IPS DF 19.7 (cell line): ENCODE measurements at regions not wholly inside any gene's neighbourhood (a gene's known extent, or its start where the extent isn't known, plus 50 kb on each side); places are given as distances from the start of the nearest gene placed in this dataset.

Experiments used
- DNase-seq: peaks from one replicate; pipeline ENCODE4 v3.0.0-alpha.2; 2013; ENCODE audit warnings: low read depth, low spot score

DNA sequence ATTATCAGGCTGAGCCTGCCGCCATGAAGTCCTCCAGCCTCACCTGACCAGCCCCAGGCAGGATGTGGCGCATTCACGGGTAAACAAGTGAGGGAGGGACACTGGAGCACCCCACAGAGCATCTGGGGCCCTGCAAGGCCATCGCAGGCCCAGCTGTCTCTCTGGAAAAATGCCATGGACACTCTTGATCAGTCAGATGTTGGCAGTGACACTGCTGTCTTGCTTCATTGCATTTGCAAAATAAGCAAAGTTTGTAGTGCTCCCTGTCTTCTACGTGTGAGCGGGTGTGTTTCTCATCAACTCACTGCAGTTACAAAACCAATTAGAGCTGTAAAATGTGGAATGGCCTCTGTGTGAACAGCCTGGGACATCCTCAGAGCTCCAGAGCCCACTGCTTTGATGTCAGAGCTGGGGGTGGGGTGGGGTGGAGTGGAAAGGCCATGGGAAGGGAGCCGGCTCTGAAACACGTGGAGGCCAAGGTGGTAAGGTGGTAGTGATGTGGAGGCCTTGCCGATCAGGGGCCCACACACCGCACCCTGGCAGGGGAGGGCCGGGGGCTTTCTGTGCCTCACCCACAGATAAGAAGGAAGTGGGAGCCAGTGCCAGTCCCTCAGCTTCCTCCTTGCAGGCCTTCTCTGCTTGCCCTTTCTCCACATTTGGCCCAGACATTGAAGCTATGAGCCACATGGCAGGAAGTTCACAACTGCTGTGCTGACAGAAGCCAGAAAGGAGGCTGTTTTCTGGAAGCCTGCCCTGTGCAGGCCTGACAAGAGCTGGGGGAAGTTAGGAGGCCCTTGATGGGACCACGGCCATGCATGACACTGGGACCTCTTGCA lies 254.9 kb downstream of the RHOU start:
- no peak for DNase-seq

DNA sequence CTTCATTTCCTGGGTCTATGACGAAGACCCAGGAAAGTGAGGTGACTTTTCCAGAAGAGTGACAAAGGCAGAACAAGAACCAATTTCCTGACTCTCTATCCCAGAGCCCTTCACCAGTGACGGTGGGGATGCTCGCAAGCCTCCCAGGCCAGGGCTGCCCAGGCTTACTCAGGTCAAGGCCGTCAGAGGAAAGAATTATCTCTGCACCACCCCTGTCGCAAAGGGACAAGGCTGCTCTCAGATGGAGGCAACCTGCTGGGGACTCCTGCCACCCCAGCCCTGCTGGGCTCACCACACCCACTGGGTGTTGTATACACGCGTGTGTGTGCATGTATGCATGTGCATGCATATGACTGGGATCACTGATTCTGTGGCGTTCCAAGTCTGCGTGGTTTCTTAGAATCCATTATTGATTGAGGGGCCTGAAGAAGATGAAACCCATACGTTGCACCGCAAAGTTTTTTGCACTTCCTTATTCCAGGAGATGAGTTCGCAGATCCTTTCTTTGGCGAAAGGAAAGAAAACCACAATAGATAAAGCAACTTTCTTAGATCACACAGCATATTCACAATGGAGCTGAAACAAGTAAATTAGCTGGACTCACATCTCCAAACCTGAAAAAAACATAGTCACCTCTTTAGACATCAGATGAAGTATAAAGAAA lies 255.8 kb downstream of the RHOU start:
- no peak for DNase-seq

DNA sequence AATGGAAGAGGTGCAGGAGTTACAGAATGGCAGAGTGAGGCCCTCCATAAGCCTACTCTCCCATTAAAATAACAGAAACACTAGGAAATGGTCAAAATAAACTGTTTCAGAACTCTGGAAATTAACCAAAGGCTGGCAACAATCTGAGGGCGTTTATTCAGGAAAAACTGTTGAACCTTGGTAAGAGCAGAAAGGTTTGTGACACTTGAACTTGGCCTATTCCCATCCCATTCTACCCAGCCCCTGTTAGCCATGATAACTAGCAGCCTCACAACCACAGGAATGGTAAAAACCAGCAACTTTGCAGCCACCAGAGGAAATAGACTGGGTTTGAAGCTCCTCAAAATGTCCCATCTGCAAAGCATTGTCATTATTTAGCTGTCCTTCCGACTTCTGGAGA lies 256.8 kb downstream of the RHOU start:
- no peak for DNase-seq

DNA sequence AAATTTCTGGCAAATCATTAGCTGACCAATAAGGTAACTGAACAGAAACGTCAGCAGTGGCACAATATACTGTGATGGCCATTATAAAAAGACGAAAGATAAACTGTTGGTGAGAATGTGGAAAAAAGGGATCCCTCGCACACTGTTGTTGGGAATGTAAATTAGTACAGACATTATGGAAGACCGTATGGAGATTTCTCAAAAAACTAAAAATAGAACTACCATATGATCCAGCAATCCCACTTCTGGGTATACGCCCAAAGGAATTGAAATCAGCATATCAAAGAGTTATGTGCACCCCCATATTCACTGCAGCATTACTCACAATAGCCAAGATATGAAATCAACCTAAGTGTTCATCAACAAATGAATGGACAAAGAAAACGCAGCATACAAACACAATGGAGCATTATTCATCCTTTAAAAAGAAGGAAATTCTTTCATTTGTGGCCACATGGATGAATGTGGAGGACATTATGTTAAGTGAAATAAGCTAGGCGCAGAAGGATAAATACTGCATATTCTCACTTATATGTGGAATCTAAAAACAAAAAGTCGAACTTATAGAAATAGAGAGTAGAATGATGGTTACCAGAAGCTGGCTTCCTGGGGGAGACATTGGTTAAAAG lies 257.7 kb downstream of the RHOU start:
- DNase-seq: no peak

DNA sequence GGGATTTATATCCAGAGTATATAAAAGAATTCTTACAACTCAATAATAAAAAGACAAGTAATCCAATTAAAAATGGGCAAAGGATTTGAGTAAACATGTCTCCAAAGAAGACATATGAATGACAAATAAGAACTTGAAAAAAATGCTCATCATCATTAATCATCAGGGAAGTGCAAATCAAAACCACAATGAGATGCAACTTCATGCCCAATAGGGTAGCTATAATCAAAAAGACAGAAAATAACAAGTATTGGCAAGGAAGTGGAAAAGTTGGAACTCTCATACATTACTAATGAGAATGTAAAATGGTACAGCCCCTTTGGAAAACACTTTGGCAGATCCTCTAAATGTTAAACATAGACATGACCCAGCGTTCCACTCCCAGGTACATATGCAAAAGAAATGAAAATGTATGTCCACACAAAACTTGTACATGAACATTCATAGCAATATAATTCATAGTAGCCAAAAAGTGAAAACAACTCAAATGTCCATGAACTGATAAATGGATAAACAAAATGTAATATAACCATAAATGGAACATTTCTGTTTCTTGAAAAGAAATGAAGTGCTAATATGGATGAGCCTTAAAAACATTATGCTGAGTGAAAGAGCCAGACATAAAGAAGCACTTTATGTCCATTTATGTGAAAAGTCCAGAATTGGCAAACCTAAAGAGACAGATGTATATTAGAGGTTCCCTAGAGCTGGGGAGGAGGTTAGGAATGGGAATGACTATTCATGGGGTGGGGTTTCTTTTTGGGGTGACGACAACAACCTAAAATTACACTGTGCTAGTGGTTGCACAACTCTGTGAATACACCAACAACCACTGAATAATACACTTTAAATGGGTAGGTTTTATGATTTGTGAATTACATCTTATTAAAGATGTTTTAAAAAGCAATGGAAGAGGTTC lies 259.7 kb downstream of the RHOU start:
- no peak for DNase-seq

DNA sequence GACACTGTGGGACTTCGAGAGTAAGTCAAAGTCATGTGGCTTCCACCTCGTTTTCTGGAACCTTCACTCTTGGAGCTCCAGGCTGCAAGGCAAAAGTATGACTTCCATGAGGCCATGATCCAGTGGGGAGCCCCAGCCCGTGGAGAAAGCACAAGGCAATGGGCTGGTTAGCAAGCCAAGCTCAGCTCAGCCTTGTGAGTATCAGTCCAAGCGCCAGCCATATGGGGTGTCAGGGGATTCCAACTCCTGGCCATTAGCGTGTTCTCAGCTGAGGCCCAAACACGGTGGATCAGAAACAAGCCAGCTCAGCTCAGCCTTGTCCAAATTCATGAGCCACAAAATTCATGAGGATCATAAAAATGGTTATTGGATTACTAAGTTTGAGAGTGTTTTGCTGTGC lies 261.0 kb downstream of the RHOU start:
- no peak for DNase-seq

DNA sequence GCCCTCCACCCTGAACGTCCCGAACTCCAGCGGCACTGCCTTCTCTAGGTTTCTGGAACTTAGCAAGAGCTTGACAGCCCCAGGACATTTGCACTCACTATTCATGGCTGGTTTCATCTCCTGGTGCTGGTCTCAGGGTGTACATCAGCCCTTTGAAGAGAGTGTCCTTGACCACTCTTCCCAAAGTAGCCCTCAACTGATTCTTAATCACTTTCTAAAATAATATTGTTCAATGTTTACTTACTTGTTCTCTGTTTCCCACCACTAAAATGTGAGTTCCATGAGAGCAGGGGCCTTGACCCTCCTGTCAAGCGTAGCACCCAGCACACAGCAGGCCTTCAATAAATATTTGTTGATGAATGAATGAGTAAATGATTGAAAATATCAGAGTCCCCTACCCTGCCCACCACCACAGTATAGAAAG lies 262.5 kb downstream of the RHOU start:
- DNase-seq: no peak

DNA sequence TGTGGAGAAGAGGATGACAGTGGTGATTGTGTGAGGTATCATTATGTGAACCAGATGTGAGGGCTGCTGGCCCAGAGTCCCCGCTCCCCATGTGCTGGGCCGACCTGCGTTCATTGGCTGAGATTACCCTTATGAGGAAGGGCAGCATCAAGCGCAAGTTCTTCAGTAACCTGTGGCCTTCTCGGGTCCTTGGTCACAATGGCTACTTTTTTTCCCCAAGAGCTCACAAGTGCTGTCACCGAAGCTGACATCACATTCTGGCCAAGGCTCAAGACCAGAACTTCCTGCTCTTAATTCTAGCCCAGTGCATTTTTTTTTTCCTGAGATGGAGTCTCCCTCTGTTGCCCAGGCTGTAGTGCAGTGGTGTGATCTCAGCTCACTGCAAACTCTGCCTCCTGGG lies 262.9 kb downstream of the RHOU start:
- DNase-seq: no peak

DNA sequence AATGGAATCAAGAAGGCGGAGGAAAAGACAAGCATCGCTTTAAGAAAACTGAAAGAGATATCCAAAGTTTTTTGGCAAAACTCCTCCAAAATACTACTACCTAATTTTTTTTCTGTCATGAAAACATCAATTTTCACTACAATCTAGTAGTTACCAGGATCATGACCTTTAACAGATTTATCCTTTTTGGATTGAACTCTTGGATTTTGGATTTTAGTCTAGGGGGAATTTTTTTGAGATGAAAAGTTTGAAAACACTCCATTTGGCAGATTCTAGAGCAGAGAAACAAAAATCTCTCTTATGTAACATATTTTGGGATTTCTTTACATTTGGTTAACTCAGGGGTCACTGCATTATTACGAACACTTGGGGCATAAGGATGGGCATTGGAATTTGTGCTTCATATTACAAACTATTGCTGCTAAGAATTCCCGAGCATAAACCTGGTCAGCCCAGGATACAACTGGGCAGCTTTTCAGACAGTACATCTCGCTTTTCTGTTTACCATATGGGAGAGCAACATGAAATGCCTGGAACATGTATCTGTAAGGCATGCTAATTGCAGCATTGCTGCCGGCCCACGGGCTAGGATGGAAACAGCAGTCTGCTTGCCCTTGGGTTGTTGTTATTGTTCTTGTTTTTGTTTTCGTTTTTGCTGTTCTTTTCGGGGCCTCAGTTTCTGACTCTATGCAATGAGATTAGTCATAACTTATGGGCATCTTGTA lies 264.3 kb downstream of the RHOU start:
- DNase-seq: no peak

DNA sequence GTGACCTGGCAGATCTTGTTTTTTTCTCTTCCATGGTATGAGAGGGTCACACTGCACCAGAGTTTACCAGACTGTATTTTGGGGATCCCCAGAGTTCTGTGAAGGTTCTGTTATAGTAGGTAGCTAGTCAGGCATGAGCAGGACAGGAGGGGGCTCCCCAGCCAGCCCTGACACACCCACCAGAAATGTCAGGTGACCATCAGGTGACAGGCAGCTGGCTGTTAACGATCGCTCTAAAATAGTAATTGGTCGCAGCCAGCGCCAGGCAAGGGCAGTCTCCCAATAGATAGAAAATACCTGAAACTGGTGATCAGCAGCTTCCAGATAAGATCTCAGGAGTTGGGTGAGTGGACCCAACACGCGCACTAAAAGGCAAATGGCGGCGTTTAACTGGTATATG lies 264.9 kb downstream of the RHOU start:
- DNase-seq: no peak

DNA sequence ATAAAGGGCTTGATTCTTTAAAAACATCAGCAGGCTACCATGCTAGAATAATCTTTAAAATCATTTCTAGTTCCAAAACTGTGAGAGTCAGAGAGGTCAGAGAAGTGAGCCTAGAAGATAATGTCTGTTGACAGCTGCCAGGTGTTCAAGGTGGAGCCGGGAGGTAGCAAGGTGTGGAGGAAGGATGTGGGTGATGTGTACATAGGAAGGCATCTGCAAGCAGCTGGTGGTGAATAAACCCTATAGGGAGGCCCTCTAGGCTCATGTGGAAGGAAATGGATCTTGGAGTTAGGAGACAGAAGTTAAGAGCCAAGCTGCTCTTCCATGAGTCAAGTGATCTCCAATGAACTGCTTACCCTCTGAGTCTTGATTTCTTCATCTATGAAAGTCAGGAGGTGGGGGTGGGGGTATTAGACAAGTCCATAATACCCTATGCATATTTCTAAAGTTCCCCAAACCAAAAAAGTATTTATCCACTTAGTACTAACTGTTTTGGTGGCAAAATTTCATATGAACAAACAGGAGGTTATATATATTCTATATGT lies 266.3 kb downstream of the RHOU start:
- no peak for DNase-seq

DNA sequence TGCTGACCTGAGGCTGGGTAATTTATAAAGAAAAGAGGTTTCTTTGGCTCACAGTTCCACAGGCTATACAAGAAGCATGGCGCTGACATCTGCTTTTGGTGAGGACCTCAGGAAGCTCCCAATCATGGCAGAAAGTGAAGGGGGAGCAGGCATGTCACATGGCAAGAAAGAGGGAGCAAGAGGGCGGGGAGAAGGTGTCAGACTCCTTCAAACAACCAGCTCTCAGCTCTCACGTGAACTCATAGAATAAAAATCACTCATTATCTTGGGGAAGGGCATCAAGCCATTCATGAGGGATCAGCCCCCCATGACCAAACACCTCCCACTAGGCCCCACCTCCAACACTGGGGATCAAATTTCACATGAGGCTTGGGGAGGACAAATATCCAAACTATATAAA lies 266.8 kb downstream of the RHOU start:
- DNase-seq: no peak

DNA sequence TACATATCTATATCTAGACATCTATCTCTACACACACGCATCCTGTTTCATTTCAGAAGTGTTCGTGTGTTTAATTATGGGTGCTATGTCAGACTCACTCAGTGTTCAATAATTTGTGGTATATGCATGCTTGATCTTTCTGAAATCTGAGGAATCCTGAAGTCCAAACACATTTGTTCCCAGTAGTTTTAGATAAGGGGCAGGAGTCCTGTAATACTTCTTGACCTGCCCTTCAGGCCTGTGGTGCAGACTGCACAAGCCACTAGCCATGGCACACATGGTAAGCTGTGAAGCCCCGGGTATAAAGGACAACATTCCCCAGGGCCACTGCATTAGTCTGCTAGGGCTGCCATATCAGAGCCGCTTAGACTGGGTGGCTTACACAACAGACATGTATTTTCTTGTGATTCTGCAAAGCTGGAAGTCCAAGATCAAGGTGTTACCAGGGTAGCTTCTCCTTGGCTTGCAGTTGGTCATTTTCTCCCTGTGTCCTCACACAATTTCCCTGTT lies 267.2 kb downstream of the RHOU start:
- DNase-seq: no peak

DNA sequence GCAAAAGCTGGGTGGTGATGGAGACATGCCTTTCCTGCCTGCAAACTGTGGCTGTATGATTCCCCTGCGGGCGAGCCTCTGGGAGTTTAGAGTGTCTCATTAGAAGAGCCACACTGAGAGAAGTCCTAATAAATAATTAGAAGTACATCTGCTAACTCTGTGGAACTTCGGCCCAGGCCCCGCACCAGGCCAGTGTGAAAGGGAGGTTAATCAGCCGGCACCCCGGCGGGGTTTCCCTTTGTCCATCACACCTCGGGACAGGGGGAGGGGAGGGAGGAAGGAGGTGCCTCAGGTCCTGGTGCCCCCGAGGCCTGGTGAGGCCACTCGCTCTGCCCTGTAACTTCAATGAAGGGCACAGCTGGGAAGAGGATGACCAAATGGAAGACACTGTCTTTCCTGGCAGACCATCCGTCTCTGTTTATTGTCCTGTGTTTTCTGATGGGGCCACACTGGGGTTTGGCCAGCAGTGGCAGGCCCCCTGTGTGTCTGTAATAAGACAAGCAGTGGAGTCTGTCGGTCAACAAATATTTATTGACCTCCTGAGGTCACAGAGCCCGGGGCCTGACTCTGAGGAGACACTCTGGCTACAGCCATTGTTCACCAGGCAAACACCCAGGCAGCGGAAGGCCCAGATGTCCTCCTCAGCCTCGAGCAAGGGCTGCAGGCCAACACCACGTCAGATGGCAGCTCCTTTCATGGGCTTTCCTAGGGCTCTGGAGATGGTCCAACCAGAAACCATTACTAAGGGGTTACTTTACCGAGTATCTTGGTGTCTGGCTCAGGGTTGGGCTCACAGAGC lies 267.5 kb upstream of the RAB4A start:
- no peak for DNase-seq

DNA sequence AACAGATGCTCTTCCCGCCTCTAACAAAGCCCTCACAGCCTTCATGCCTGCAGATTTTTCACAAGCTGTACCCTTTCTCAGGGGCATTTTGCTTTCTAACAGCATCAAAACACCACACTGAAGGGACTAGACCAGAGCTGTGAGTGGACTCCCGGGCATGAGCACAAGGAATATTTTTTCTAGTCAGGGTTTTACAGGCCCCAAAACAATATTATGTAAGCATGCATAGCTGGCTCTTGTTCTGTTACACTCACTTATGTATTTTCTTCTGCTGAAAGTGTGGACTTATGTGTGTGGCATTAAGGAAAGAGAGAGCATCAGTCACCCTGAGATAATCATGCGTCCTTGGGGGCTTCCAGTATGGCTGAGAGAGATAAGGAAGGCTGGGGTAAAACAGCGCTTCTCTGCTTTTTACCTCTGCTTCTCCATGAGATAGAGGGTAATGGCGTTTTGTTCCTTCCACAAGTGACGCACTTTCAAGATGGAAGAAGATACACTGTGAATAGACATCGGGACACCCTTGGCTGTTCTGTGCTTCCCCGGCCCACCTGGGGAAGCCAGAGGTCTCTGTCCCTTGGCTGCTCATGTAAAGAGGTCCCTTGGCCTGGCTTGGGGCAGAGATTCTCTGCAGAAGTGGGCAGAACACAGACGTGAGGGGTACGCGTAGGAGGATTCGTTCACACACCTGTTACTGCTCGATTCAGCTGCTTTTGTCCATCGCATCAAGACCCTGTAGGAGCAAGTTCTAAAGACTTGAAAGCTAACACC lies 266.7 kb upstream of the RAB4A start:
- no peak for DNase-seq

DNA sequence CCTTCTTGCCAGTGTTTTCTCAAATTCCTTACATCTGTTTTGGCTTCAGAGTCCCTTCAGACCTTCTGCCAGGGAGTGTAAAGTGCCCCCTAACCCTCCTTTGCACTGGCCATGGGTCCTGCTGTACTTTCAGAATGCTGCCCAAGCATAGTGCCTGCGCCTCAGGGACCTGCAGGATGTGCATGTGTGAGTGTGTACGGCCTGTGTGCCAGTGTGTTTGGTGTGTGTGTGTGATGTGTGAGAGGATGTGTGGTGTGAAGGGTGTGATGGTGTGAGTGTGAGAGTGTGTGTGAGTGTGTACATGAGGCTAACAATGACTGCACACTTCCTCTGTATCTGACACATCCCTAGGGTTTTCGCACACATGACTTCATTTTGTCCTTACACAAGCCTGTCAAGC lies 265.8 kb upstream of the RAB4A start:
- no peak for DNase-seq

DNA sequence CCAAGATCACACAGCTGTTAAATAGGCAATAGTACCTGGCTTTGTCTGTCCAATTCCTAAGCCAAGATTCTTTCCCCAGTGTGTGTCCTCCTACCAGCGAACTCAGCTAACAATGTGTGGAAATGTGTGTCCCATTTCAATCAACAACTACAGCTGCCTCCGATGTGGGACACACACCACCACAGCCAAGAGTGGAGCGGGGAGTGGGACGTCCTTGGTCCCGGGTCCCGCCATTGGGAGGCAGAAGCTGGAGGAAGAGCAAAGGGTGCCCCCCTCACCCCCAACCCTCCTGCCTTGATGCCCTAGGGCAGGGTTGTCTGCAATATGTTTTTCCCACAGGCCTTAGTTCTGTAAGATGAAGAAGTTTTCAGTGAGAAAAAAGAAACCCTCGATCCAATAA lies 265.4 kb upstream of the RAB4A start:
- DNase-seq: no peak

DNA sequence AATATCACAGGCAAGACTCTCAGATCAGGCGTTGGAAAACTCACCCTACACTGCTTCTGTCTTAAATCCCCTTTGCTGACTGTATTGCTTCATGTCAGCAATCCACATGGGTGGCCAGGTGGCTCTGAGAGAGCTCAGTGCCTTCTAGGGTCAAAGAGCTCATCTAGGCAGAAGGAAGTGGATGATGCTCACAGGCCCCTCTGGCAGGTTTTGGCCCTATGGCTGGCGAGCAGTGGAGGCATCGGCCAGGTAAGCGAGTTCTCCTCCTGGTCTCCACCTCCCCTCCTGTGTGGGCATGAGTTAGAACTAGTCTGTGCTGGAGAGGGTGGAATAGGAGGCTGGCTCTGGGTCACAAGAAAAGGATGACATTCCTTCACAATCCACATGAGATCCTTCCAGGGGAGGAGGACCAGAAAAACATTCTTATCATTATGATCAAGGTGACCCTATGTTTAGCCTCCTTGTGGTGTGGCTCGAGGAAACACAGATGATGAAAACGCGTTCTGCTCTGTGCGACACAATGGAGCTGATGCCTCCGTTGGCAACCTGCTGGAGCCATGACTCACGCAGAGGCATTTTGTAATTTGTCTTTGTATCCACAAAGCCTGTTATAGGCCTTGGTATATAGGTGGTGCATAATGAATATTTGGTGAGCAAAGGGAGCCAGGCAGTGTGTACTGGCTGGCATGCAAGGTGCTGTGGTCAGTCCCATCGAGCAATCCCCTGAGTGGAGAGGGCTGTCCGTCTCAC lies 264.6 kb upstream of the RAB4A start:
- no peak for DNase-seq
